GM08714 (cell line): ENCODE measurements at regions not wholly inside any gene's neighbourhood (a gene's known extent, or its start where the extent isn't known, plus 50 kb on each side); places are given as distances from the start of the nearest gene placed in this dataset.

ENCODE experiments used
- H3K4me3 ChIP-seq: fragments of 200-500 bp; sonication (Bioruptor generic); 2 replicates; pipeline ENCODE4 v1.5.1; 2014; ENCODE audit warnings: mild to moderate bottlenecking, low read length, inconsistent platforms
- ZNF274 ChIP-seq: IDR thresholded peaks from 2 replicates; pipeline ENCODE4 v1.6.1; 2012; ENCODE audit warnings: mild to moderate bottlenecking, low read depth, low read length

- no peak for TF ChIP-seq ZNF274
- H3K4me3 ChIP-seq: no peak overlapping the region
Measured at GRCh38 chr20:60107621-60108390, 149.6 kb downstream of the CDH26 start.

- H3K4me3 ChIP-seq: no peak overlapping the region
- no peak for TF ChIP-seq ZNF274
Measured at GRCh38 chr20:60108397-60108796, 150.2 kb downstream of the CDH26 start.

- H3K4me3 ChIP-seq: no peak overlapping the region
- TF ChIP-seq ZNF274: no peak
Measured at GRCh38 chr20:60113024-60113724, 155.0 kb downstream of the CDH26 start.

GRCh38 chr20:60113771-60114170 lies 155.5 kb downstream of the CDH26 start:
- no peak overlapping the region for H3K4me3 ChIP-seq
- no peak for TF ChIP-seq ZNF274

GRCh38 chr20:60115451-60115850 lies 157.2 kb downstream of the CDH26 start:
- no peak for TF ChIP-seq ZNF274
- no peak overlapping the region for H3K4me3 ChIP-seq

GRCh38 chr20:60116128-60116909 lies 158.1 kb downstream of the CDH26 start:
- TF ChIP-seq ZNF274: no peak
- no peak overlapping the region for H3K4me3 ChIP-seq

- no peak overlapping the region for H3K4me3 ChIP-seq
- no peak for TF ChIP-seq ZNF274
Measured at GRCh38 chr20:60117065-60117464, 158.8 kb downstream of the CDH26 start.

- TF ChIP-seq ZNF274: no peak
- H3K4me3 ChIP-seq: no peak overlapping the region
Measured at GRCh38 chr20:60121903-60122302, 163.7 kb downstream of the CDH26 start.

GRCh38 chr20:60122671-60123070 lies 164.4 kb downstream of the CDH26 start:
- no peak overlapping the region for H3K4me3 ChIP-seq
- TF ChIP-seq ZNF274: no peak

- TF ChIP-seq ZNF274: no peak
- no peak overlapping the region for H3K4me3 ChIP-seq
Measured at GRCh38 chr20:60123096-60123495, 164.9 kb downstream of the CDH26 start.

GRCh38 chr20:60123652-60124051 lies 165.4 kb downstream of the CDH26 start:
- no peak for TF ChIP-seq ZNF274
- H3K4me3 ChIP-seq: no peak overlapping the region

GRCh38 chr20:60124776-60125381 lies 166.7 kb downstream of the CDH26 start:
- no peak for TF ChIP-seq ZNF274
- no peak overlapping the region for H3K4me3 ChIP-seq

GRCh38 chr20:60125513-60125912 lies 167.3 kb downstream of the CDH26 start:
- H3K4me3 ChIP-seq: no peak overlapping the region
- TF ChIP-seq ZNF274: no peak

- no peak for TF ChIP-seq ZNF274
- H3K4me3 ChIP-seq: no peak overlapping the region
Measured at GRCh38 chr20:60126975-60127374, 168.8 kb downstream of the CDH26 start.
